ENCODE measurements at regions not wholly inside any gene's neighbourhood (a gene's known extent, or its start where the extent isn't known, plus 50 kb on each side); places are given as distances from the start of the nearest gene placed in this dataset.

DNA sequence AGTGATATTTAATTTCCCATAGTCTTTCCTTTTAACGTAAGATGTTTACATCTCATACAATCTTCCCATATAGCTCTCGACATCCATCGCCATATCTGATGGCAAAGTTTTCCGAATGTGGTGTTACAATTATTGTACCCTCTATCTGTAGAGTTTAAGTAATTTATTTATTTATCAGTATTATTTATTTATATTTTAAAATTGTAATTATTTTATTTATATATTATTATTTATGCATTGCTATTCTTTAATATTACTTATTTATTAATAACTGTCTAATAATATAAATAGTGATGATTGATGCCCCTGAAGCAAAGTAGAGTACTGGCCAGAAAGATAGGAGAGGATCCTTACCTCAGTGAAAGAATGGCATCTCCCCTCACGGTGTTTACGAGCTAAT, 812.9 kb downstream of the VGLL3 start:
- Mint-ChIP-seq H3K4me1 (ENCODE audit: low read depth) (no peaks in the 10 kb centered on the region), H3K27ac (no peak overlapping the region), H3K27me3 (no peaks in the 10 kb centered on the region), H3K36me3 (ENCODE audit: low read depth) (no peaks in the 10 kb centered on the region), H3K4me3 (no peak overlapping the region), H3K9me3 (peaks cover 4% of the 10 kb centered on the region)
- TF ChIP-seq, protein P1, sequence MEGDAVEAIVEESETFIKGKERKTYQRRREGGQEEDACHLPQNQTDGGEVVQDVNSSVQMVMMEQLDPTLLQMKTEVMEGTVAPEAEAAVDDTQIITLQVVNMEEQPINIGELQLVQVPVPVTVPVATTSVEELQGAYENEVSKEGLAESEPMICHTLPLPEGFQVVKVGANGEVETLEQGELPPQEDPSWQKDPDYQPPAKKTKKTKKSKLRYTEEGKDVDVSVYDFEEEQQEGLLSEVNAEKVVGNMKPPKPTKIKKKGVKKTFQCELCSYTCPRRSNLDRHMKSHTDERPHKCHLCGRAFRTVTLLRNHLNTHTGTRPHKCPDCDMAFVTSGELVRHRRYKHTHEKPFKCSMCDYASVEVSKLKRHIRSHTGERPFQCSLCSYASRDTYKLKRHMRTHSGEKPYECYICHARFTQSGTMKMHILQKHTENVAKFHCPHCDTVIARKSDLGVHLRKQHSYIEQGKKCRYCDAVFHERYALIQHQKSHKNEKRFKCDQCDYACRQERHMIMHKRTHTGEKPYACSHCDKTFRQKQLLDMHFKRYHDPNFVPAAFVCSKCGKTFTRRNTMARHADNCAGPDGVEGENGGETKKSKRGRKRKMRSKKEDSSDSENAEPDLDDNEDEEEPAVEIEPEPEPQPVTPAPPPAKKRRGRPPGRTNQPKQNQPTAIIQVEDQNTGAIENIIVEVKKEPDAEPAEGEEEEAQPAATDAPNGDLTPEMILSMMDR (IDR thresholded peaks at IDR 0.05), result no peak
- Histone ChIP-seq H3K4me3 (ENCODE audit: low read length) (no peak overlapping the region), H3K27ac (ENCODE audit: low read depth in 1 of 2, low read length in 2 of 2) (no peak overlapping the region), H3K36me3 (ENCODE audit: insufficient read depth, low read length) (no peaks in the 10 kb centered on the region), H3K4me1 (ENCODE audit: insufficient read depth, low read length) (no peaks in the 10 kb centered on the region), H3K27me3 (ENCODE audit: control insufficient read depth in 1 of 2, insufficient read depth in 2 of 2, low read length in 2 of 2) (no peaks in the 10 kb centered on the region), H3K9me3 (ENCODE audit: control insufficient read depth in 1 of 2, insufficient read depth in 1 of 2, low read length in 2 of 2) (no peaks in the 10 kb centered on the region)
- ChIA-PET CTCF (no interaction called here), POLR2A (no interaction called here)
- DNase-seq, result no peak
- no peak for ATAC-seq (ENCODE audit: poor library complexity)
- intact Hi-C loops (cut with DNase I, micrococcal nuclease), result no loop called here

DNA sequence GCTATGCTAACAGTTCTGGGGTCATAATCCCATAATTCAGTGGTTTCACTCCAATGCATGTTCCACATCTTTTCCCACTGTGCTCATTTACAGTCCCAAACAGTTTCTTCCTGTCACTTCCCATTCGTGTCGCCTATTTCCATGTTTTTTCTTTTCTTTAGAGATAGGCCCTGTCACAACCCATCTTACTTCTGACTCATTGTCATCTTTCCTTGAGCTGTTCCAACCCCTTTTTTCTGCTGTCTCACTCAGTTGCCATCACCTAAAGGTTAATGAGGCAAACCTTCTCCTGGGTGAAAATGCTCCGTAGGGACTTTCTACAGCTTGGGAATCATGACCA, 814.5 kb downstream of the VGLL3 start:
- Histone ChIP-seq H3K4me3 (ENCODE audit: low read length) (no peak overlapping the region), H3K27ac (ENCODE audit: low read depth in 1 of 2, low read length in 2 of 2) (no peak overlapping the region), H3K4me1 (ENCODE audit: insufficient read depth, low read length) (no peaks in the 10 kb centered on the region), H3K36me3 (ENCODE audit: insufficient read depth, low read length) (no peaks in the 10 kb centered on the region), H3K27me3 (ENCODE audit: control insufficient read depth in 1 of 2, insufficient read depth in 2 of 2, low read length in 2 of 2) (no peaks in the 10 kb centered on the region), H3K9me3 (ENCODE audit: control insufficient read depth in 1 of 2, insufficient read depth in 1 of 2, low read length in 2 of 2) (no peaks in the 10 kb centered on the region)
- TF ChIP-seq, protein P1 (IDR thresholded peaks at IDR 0.05), result no peak
- intact Hi-C loops (cut with DNase I, micrococcal nuclease), result no loop called here
- ATAC-seq (ENCODE audit: poor library complexity) (no peak), DNase-seq (no peak)
- Mint-ChIP-seq H3K4me1 (ENCODE audit: low read depth) (no peaks in the 10 kb centered on the region), H3K36me3 (ENCODE audit: low read depth) (no peaks in the 10 kb centered on the region), H3K27ac (no peak overlapping the region), H3K9me3 (peaks cover 7% of the 10 kb centered on the region), H3K27me3 (no peaks in the 10 kb centered on the region), H3K4me3 (no peak overlapping the region)
- CTCF ChIA-PET, result no interaction called here
- POLR2A ChIA-PET, result no interaction called here

DNA sequence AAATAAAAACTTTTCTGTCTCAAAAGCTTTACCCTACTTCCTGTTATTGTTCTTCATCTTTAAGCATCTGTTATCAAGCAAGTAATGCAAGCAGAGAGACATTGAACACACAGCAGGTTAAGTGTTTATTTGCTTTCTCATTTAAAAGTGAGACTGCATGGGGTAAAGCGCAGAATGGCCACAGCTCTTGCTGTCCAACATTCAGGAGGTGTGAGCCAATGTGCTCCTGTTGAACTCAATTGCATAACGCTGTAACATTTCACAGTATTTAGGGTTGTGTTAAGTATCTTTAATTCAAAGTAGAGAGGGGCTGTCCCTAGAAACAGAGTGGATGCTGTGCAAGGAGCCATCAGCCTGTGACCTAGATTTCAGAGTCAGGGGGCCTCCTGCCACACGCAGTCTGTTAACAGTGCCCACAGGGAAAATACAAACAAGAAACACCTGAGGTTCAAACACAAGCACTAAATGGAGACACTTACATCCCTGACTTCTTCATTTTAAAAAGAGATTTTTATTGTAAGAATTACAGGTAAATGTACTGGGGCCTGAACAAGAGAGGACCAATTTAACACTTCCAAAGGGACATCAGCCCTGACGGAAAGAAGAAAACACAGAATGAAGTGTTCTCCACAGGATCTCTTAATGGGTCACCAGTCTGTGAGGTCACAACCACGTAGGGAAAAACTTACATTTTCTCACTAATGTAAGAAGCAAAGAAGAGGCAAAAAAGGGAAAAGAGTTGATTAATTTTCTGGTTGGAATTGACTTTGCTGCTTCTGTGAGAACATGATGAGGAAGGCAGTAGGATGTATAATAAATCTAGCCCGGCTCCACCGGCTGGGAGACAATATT, 815.1 kb downstream of the VGLL3 start:
- intact Hi-C loops (cut with DNase I, micrococcal nuclease), result no loop called here
- no peaks in the 10 kb centered on the region for H3K36me3 Mint-ChIP-seq (ENCODE audit: low read depth)
- no peaks in the 10 kb centered on the region for H3K27me3 Mint-ChIP-seq
- H3K4me1 Mint-ChIP-seq (ENCODE audit: low read depth), result no peaks in the 10 kb centered on the region
- ChIA-PET POLR2A (no interaction called here), CTCF (no interaction called here)
- peaks cover 0 to 3% of the 10 kb centered on the region in 2 experiments for H3K9me3 ChIP-seq (ENCODE audit: control insufficient read depth in 1 of 2, insufficient read depth in 1 of 2, low read length in 2 of 2)
- no peak for DNase-seq
- no peak overlapping the region for H3K27ac ChIP-seq (ENCODE audit: low read depth in 1 of 2, low read length in 2 of 2)
- H3K4me1 ChIP-seq (ENCODE audit: insufficient read depth, low read length), result no peaks in the 10 kb centered on the region
- no peaks in the 10 kb centered on the region for H3K27me3 ChIP-seq (ENCODE audit: control insufficient read depth in 1 of 2, insufficient read depth in 2 of 2, low read length in 2 of 2)
- ATAC-seq (ENCODE audit: poor library complexity), result no peak
- H3K4me3 ChIP-seq (ENCODE audit: low read length), result no peak overlapping the region
- no peak overlapping the region for H3K27ac Mint-ChIP-seq
- peaks cover 7% of the 10 kb centered on the region for H3K9me3 Mint-ChIP-seq
- H3K4me3 Mint-ChIP-seq, result no peak overlapping the region
- no peaks in the 10 kb centered on the region for H3K36me3 ChIP-seq (ENCODE audit: insufficient read depth, low read length)
- TF ChIP-seq, protein P1 (IDR thresholded peaks at IDR 0.05), result no peak

Data from CD4-positive, alpha-beta T cell (primary cell).